ENCODE measurements at regions not wholly inside any gene's neighbourhood (a gene's known extent, or its start where the extent isn't known, plus 50 kb on each side); places are given as distances from the start of the nearest gene placed in this dataset.

DNA sequence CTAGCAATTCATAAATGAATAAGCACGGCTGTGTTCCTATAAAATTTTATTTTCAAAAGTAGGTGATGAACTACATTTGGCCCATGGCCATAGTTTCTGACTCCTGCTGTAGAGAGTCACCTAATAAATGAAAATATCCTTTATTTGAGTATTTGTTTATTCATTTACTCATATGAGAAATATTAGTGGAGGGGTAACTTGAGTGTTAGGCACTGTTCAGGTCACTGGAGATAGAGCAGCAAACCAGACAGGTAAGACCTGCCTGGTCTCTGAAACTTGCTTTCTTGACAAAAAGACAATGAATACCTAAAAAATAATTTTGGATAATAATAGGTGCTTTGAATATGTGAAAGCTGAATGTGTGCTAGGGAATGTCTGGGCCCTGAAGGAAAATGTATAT, 68.8 kb downstream of the YIPF5 start:
- TF ChIP-seq, protein P1, sequence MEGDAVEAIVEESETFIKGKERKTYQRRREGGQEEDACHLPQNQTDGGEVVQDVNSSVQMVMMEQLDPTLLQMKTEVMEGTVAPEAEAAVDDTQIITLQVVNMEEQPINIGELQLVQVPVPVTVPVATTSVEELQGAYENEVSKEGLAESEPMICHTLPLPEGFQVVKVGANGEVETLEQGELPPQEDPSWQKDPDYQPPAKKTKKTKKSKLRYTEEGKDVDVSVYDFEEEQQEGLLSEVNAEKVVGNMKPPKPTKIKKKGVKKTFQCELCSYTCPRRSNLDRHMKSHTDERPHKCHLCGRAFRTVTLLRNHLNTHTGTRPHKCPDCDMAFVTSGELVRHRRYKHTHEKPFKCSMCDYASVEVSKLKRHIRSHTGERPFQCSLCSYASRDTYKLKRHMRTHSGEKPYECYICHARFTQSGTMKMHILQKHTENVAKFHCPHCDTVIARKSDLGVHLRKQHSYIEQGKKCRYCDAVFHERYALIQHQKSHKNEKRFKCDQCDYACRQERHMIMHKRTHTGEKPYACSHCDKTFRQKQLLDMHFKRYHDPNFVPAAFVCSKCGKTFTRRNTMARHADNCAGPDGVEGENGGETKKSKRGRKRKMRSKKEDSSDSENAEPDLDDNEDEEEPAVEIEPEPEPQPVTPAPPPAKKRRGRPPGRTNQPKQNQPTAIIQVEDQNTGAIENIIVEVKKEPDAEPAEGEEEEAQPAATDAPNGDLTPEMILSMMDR (conservative IDR thresholded peaks at IDR 0.05): no peak
- TF ChIP-seq EZH2 (IDR thresholded peaks at IDR 0.05; ENCODE audit: low read depth): no peak

All from PC-9 (cell line).